BLaER1 treated with 17β-estradiol and CSF1 and Interleukin-3, amounts not matched to agents 10 nM and 100 nM (cell line): ENCODE measurements at regions not wholly inside any gene's neighbourhood (a gene's known extent, or its start where the extent isn't known, plus 50 kb on each side); places are given as distances from the start of the nearest gene placed in this dataset.

Experiments
- H3K27ac ChIP-seq, 11 experiments: shearing (Covaris generic); formaldehyde crosslinking; 2 replicates each; pipeline ENCODE4 v1.8.1; 2022
- H3K27me3 ChIP-seq, 11 experiments: shearing (Covaris generic); formaldehyde crosslinking; 2 replicates each; pipeline ENCODE4 v1.8.1; 2022
- H3K36me3 ChIP-seq, 11 experiments: shearing (Covaris generic); formaldehyde crosslinking; 2 replicates each; pipeline ENCODE4 v1.8.1; 2022
- H3K4me1 ChIP-seq, 10 experiments: shearing (Covaris generic); formaldehyde crosslinking; 2 replicates each; pipeline ENCODE4 v1.8.1; 2022
- H3K4me2 ChIP-seq, 11 experiments: shearing (Covaris generic); formaldehyde crosslinking; 2 replicates each; pipeline ENCODE4 v1.8.1; 2022
- H3K4me3 ChIP-seq, 10 experiments: shearing (Covaris generic); formaldehyde crosslinking; 2 replicates each; pipeline ENCODE4 v1.8.1; 2022
- H3K9ac ChIP-seq, 11 experiments: shearing (Covaris generic); formaldehyde crosslinking; 2 replicates each; pipeline ENCODE4 v1.8.1; 2022
- H3K9me3 ChIP-seq, 11 experiments: shearing (Covaris generic); formaldehyde crosslinking; replicated peaks in 1 of 11; 2 replicates each; pipeline ENCODE4 v1.8.1; 2022
- H4K20me1 ChIP-seq, 11 experiments: shearing (Covaris generic); formaldehyde crosslinking; 2 replicates each; pipeline ENCODE4 v1.8.1; 2022
- Cebpa-rat ChIP-seq, 11 experiments: shearing (Covaris generic); IDR thresholded peaks; 2 replicates each; pipeline ENCODE4 v1.8.1; 2022

- Histone ChIP-seq H3K4me1 (peaks cover 0 to 88% (median 2%) of the 10 kb centered on the region in 10 experiments; a peak in 6 of 20 replicates), H3K27ac (peak overlapping the region in 4 of 11 experiments; percentile 14 to 97 (median 88); a peak in 7 of 22 replicates), H3K27me3 (no peaks in the 10 kb centered on the region), H3K36me3 (no peaks in the 10 kb centered on the region), H3K4me2 (peak overlapping the region in 3 of 11 experiments; percentile 61 to 80 (median 71); a peak in 7 of 22 replicates), H3K9ac (peak overlapping the region in 3 of 11 experiments; percentile 58 to 85 (median 85); a peak in 6 of 22 replicates), H3K4me3 (no peak overlapping the region), H3K9me3 (no peaks in the 10 kb centered on the region), H4K20me1 (no peaks in the 10 kb centered on the region)
- peak in 2 of 11 experiments; percentile 59 to 72; a peak in 3 of 22 replicates for TF ChIP-seq Cebpa-rat (IDR thresholded peaks at IDR 0.05)
These were observed 51.2 kb upstream of the DHX40 start for GRCh38 chr17:59513934-59514841.
